CD4-positive, alpha-beta T cell (primary cell): ENCODE measurements at regions not wholly inside any gene's neighbourhood (a gene's known extent, or its start where the extent isn't known, plus 50 kb on each side); places are given as distances from the start of the nearest gene placed in this dataset.

Experiments
- ATAC-seq: fragments of 200-7000 bp; cut with Tn5 transposase; one replicate; pipeline ENCODE4 v1.10.0; 2022; ENCODE audit warnings: mild to moderate bottlenecking; ENCODE audit not compliant: poor library complexity
- CTCF ChIA-PET: fragments of 350-600 bp; sonication (Branson Sonifier 250); formaldehyde crosslinking; loops from one replicate; lab custom pipeline; 2021; ENCODE audit warnings: antibody characterized with exemption, inconsistent platforms; lab: Charles Lee
- POLR2A ChIA-PET: fragments of 350-600 bp; sonication (Branson Sonifier 250); formaldehyde crosslinking; loops from one replicate; lab custom pipeline; 2021; ENCODE audit warnings: antibody characterized with exemption, inconsistent platforms; lab: Charles Lee
- DNase-seq, 14 experiments: peaks; one replicate each; pipeline ENCODE4 v3.0.0-alpha.2; 2013 to 2020; ENCODE audit warnings: mixed read lengths in 2 of 14
- H3K27ac ChIP-seq, 2 donors: one replicate each; pipeline versions ENCODE4 v1.5.1 to v1.7.0; 2013; ENCODE audit warnings: low read length in 2 of 2, low read depth in 1 of 2, mild to moderate bottlenecking in 1 of 2
- H3K27me3 ChIP-seq, 2 experiments: 1 replicate in 1 of 2; 2 replicates in 1 of 2; pipeline versions ENCODE4 v1.6.1 to v1.7.0; 2013; ENCODE audit warnings: low read length in 2 of 2, control low read depth in 1 of 2, mild to moderate bottlenecking in 1 of 2, moderate library complexity in 1 of 2; ENCODE audit not compliant: insufficient read depth in 2 of 2, control insufficient read depth in 1 of 2
- H3K36me3 ChIP-seq: one replicate; pipeline ENCODE4 v1.6.1; 2013; ENCODE audit warnings: low read length, control low read depth; ENCODE audit not compliant: insufficient read depth
- H3K4me1 ChIP-seq: one replicate; pipeline ENCODE4 v1.6.1; 2013; ENCODE audit warnings: low read length, control low read depth; ENCODE audit not compliant: insufficient read depth
- H3K4me3 ChIP-seq: one replicate; pipeline ENCODE4 v1.5.1; 2013; ENCODE audit warnings: mild to moderate bottlenecking, low read length, moderate library complexity
- H3K9me3 ChIP-seq, 2 experiments: 1 replicate in 1 of 2; 2 replicates in 1 of 2; pipeline versions ENCODE4 v1.6.1 to v1.7.0; 2013; ENCODE audit warnings: low read length in 2 of 2, mild to moderate bottlenecking in 2 of 2, control low read depth in 1 of 2, moderate library complexity in 1 of 2; ENCODE audit not compliant: control insufficient read depth in 1 of 2, insufficient read depth in 1 of 2
- H3K27ac Mint-ChIP-seq: one replicate; pipeline ENCODE4 v1.8.0; 2020; ENCODE audit warnings: mixed read lengths
- H3K27me3 Mint-ChIP-seq: one replicate; pipeline ENCODE4 v1.8.0; 2021; ENCODE audit warnings: mixed read lengths
- H3K36me3 Mint-ChIP-seq: one replicate; pipeline ENCODE4 v1.8.0; 2021; ENCODE audit warnings: low read depth, mixed read lengths
- H3K4me1 Mint-ChIP-seq: one replicate; pipeline ENCODE4 v1.8.0; 2021; ENCODE audit warnings: low read depth, mixed read lengths
- H3K4me3 Mint-ChIP-seq: one replicate; pipeline ENCODE4 v1.8.0; 2020; ENCODE audit warnings: mild to moderate bottlenecking, mixed read lengths
- H3K9me3 Mint-ChIP-seq: one replicate; pipeline ENCODE4 v1.8.0; 2020; ENCODE audit warnings: mixed read lengths
- CTCF ChIP-seq: fragments of 200-600 bp; IDR thresholded peaks from one replicate; pipeline ENCODE4 v1.8.0; 2022; ENCODE audit warnings: antibody characterized with exemption, mild to moderate bottlenecking
- intact Hi-C, 2 experiments: fragments of 100-400 bp; cut with DNase I in 1 of 2; cut with micrococcal nuclease in 1 of 2; formaldehyde crosslinking; loops; one replicate each; pipeline versions ENCODE4 v1.15.1 to v1.9.0; 2023 to 2025; cut with DNase I, micrococcal nuclease

- Mint-ChIP-seq H3K36me3 (no peaks in the 10 kb centered on the region), H3K4me1 (no peaks in the 10 kb centered on the region), H3K4me3 (no peak overlapping the region), H3K9me3 (peaks cover 2% of the 10 kb centered on the region), H3K27me3 (peaks cover 34% of the 10 kb centered on the region), H3K27ac (no peak overlapping the region)
- TF ChIP-seq CTCF: no peak
- Histone ChIP-seq H3K27ac (no peak overlapping the region), H3K4me3 (no peak overlapping the region), H3K27me3 (peaks cover 0 to 5% of the 10 kb centered on the region in 2 experiments), H3K9me3 (peaks cover 0 to 4% of the 10 kb centered on the region in 2 experiments), H3K36me3 (no peaks in the 10 kb centered on the region), H3K4me1 (no peaks in the 10 kb centered on the region)
- POLR2A ChIA-PET: no interaction called here
- ATAC-seq: no peak
- intact Hi-C loops: no loop called here
- CTCF ChIA-PET: no interaction called here
- no peak for DNase-seq
Measured at GRCh38 chr15:79492065-79492464, 59.9 kb downstream of the MINAR1 start.

- Histone ChIP-seq H3K9me3 (peaks cover 0 to 4% of the 10 kb centered on the region in 2 experiments), H3K27me3 (peaks cover 0 to 5% of the 10 kb centered on the region in 2 experiments), H3K4me1 (no peaks in the 10 kb centered on the region), H3K27ac (no peak overlapping the region), H3K36me3 (no peaks in the 10 kb centered on the region), H3K4me3 (no peak overlapping the region)
- H3K4me1 Mint-ChIP-seq: no peaks in the 10 kb centered on the region
- no peak for ATAC-seq
- peaks cover 42% of the 10 kb centered on the region for H3K27me3 Mint-ChIP-seq
- H3K9me3 Mint-ChIP-seq: peaks cover 2% of the 10 kb centered on the region
- H3K36me3 Mint-ChIP-seq: no peaks in the 10 kb centered on the region
- no peak overlapping the region for H3K4me3 Mint-ChIP-seq
- intact Hi-C loops: no loop called here
- no peak for TF ChIP-seq CTCF
- ChIA-PET CTCF (no interaction called here), POLR2A (no interaction called here)
- no peak overlapping the region for H3K27ac Mint-ChIP-seq
- DNase-seq: no peak
Measured at GRCh38 chr15:79494384-79494909, 62.3 kb downstream of the MINAR1 start.

GRCh38 chr15:79494963-79495755 lies 63.0 kb downstream of the MINAR1 start:
- H3K27me3 Mint-ChIP-seq: peaks cover 45% of the 10 kb centered on the region
- ATAC-seq (no peak), DNase-seq (no peak)
- H3K4me3 ChIP-seq: no peak overlapping the region
- no peaks in the 10 kb centered on the region for H3K36me3 ChIP-seq
- ChIA-PET CTCF (no interaction called here), POLR2A (no interaction called here)
- no peak for TF ChIP-seq CTCF
- no peak overlapping the region for H3K27ac ChIP-seq
- H3K27ac Mint-ChIP-seq: no peak overlapping the region
- no peak overlapping the region for H3K4me3 Mint-ChIP-seq
- peaks cover 0 to 5% of the 10 kb centered on the region in 2 experiments for H3K27me3 ChIP-seq
- H3K9me3 ChIP-seq: peaks cover 0 to 4% of the 10 kb centered on the region in 2 experiments
- peaks cover 2% of the 10 kb centered on the region for H3K9me3 Mint-ChIP-seq
- no peaks in the 10 kb centered on the region for H3K4me1 Mint-ChIP-seq
- intact Hi-C loops: no loop called here
- H3K4me1 ChIP-seq: no peaks in the 10 kb centered on the region
- H3K36me3 Mint-ChIP-seq: no peaks in the 10 kb centered on the region
